GM18505 (cell line): ENCODE measurements at regions not wholly inside any gene's neighbourhood (a gene's known extent, or its start where the extent isn't known, plus 50 kb on each side); places are given as distances from the start of the nearest gene placed in this dataset.
"Not testable (repeated sequence)": the region's sequence is repeated elsewhere in the genome, so short reads cannot be mapped to it uniquely, and the experiment has no call there.

Source experiments
- ATAC-seq: cut with Tn5 transposase; IDR thresholded peaks from one replicate; pipeline ENCODE4 v1.9.1; 2021; ENCODE audit not compliant: unreplicated experiment
- POLR2A ChIP-seq: IDR thresholded peaks from 4 replicates; pipeline ENCODE4 v1.6.1; 2011; ENCODE audit warnings: borderline replicate concordance; ENCODE audit not compliant: insufficient read depth, insufficient read length; ENCODE audit errors: extremely low read depth

- TF ChIP-seq POLR2A, result no peak
- no peak for ATAC-seq
These were observed 1086.1 kb upstream of the MIR17HG start for GRCh38 chr13:90261343-90261742.

GRCh38 chr13:90270226-90270625 lies 1077.3 kb upstream of the MIR17HG start:
- TF ChIP-seq POLR2A, result no peak
- ATAC-seq, result no peak

- no peak for ATAC-seq
- no peak for TF ChIP-seq POLR2A
These were observed 1075.1 kb upstream of the MIR17HG start for GRCh38 chr13:90272356-90272755.

- no peak for TF ChIP-seq POLR2A
- ATAC-seq, result no peak
These were observed 1071.3 kb upstream of the MIR17HG start for GRCh38 chr13:90276216-90276615.

- not testable (repeated sequence) for ATAC-seq
These were observed 1069.3 kb upstream of the MIR17HG start for GRCh38 chr13:90278231-90278630.

- no peak for ATAC-seq
- no peak for TF ChIP-seq POLR2A
These were observed 1065.8 kb upstream of the MIR17HG start for GRCh38 chr13:90281709-90282108.

- no peak for TF ChIP-seq POLR2A
- no peak for ATAC-seq
These were observed 1060.0 kb upstream of the MIR17HG start for GRCh38 chr13:90287521-90287920.

- no peak for TF ChIP-seq POLR2A
- ATAC-seq, result no peak
These were observed 1053.6 kb upstream of the MIR17HG start for GRCh38 chr13:90293793-90294361.

GRCh38 chr13:90299238-90299637 lies 1048.2 kb upstream of the MIR17HG start:
- ATAC-seq, result no peak
- TF ChIP-seq POLR2A, result no peak

GRCh38 chr13:90300015-90300414 lies 1047.5 kb upstream of the MIR17HG start:
- no peak for TF ChIP-seq POLR2A
- no peak for ATAC-seq

GRCh38 chr13:90302107-90302506 lies 1045.4 kb upstream of the MIR17HG start:
- no peak for ATAC-seq
- TF ChIP-seq POLR2A, result no peak

- TF ChIP-seq POLR2A, result no peak
- no peak for ATAC-seq
These were observed 1041.7 kb upstream of the MIR17HG start for GRCh38 chr13:90305796-90306195.

GRCh38 chr13:90307136-90307535 lies 1040.4 kb upstream of the MIR17HG start:
- no peak for TF ChIP-seq POLR2A
- no peak for ATAC-seq

GRCh38 chr13:90308249-90308648 lies 1039.2 kb upstream of the MIR17HG start:
- no peak for ATAC-seq

GRCh38 chr13:90311929-90312328 lies 1035.6 kb upstream of the MIR17HG start:
- no peak for ATAC-seq
- TF ChIP-seq POLR2A, result no peak

More at GRCh38 chr13:90308249-90308648, 1039.2 kb upstream of the MIR17HG start:
- TF ChIP-seq POLR2A, result no peak

GRCh38 chr13:90315061-90315460 lies 1032.4 kb upstream of the MIR17HG start:
- ATAC-seq, result no peak

GRCh38 chr13:90320664-90321063 lies 1026.8 kb upstream of the MIR17HG start:
- TF ChIP-seq POLR2A, result no peak

More at GRCh38 chr13:90315061-90315460, 1032.4 kb upstream of the MIR17HG start:
- no peak for TF ChIP-seq POLR2A

More at GRCh38 chr13:90320664-90321063, 1026.8 kb upstream of the MIR17HG start:
- ATAC-seq, result no peak
